NCI-H526 (cell line): ENCODE measurements at regions not wholly inside any gene's neighbourhood (a gene's known extent, or its start where the extent isn't known, plus 50 kb on each side); places are given as distances from the start of the nearest gene placed in this dataset.

Experiments
- DNase-seq, 2 experiments: peaks; one replicate each; lab custom pipeline; 2025; lab: John Stamatoyannopoulos, UW

DNA sequence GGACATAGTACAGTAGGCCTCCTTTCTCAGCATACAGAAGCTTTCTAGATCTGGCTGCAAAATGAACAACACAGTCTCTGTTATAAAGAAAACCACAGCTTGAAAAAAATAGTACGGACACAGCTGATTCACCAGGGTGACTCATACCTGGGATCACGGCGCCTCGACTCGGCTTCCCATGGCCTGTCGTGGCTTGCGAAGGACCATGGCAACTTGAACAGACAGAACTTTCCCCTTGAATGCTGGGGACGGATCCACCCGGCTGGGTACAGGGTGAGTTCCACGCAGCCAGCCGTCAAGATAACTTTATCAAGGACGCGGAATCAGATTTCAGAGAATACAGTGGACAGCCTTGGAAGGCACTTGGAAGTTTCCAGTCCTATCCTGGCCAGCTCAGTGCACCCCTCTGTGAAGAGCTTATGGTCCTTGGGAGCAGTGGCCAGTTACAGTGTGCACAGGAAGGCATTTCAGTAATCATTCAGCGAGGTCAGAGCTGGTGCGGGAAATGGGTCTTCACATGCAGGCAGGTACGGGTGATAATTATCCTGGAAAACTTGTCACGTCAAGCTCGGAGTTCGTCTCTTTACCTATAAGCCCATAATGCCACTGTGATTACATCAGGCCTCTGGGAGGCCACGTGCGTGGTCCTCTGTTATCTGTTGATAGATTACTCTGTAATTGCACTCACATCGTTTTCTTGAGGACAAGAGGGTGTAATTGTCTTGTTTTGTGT lies 57.9 kb upstream of the MAF start:
- DNase-seq = no peak

DNA sequence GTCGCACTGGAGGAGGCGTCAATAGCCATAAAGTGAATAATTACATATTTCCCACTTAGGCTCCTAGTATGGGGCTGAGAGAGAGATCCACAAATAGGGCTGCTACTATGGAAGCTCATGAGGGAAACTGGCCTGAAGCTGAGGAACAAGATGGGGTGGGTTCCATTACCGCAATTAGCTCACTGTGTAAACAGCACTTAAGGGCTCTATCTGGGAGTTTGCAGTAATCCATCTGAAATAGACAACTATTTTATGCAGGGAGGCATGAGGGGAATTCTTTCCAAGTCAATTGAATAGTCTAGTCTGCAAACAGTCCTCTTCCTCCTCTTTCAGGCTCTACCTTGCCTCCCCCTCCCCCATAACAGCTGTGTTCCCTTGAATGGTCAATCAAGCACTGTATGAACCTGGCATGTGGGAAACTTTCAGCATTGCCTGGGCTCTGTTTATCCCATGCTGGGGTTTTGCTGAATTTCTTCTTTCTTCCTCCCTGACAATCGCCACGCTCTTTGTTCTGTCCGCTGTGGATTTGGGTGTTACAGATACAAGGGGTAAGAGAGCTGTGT lies 56.1 kb upstream of the MAF start:
- DNase-seq = no peak

DNA sequence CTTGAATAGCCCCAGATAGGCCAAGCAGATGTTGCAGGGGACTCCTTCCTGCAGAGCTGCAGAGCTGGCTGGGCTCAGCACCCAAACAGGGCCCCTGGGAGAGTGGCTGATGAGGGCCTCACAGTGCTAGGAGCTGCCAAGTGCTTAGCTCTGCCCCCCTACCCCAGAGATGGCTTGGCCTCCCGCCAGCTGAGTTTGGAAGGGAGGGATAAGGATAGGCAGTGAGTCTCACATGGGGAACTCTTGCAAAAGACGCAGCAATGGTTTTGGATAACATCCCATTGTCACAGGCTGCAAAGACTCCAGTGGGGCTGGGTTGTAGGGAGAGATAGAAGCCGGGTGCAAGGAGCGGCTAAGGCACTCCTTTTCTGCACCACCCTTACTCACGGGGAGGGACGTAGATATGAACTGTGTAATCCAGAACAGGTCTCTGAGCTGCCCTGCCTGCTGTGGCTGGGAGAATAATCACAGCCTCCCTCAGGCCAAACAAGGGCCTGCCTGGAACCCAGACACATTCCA lies 52.9 kb upstream of the MAF start:
- DNase-seq = no peak

DNA sequence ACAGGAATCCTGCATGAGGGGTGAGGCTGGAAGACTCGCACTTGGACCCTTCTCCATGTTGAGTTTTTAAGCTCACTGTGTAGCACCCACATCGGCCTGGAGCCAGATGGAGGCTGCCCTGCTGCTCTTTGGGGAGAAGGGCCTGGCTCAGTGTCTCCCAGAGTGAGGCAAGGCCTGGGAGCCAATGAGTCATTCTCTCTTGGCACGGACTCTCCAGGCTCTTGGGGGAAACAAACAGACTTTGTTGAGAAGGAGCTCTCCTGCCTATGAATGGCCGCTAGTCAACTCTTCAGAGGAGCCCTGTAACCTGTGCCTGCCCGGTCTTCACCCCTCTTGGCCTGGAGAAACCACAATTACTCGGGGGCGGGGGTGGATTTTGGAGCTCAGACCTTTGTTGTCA lies 50.8 kb upstream of the MAF start:
- DNase-seq = no peak
